AML-193 (cell line): ENCODE measurements at regions not wholly inside any gene's neighbourhood (a gene's known extent, or its start where the extent isn't known, plus 50 kb on each side); places are given as distances from the start of the nearest gene placed in this dataset.
"Not testable (repeated sequence)": the region's sequence is repeated elsewhere in the genome, so short reads cannot be mapped to it uniquely, and the experiment has no call there.

Experiments used
- DNase-seq, 2 experiments: peaks; one replicate each; lab custom pipeline; 2025; lab: John Stamatoyannopoulos, UW

- no peak for DNase-seq
Measured at GRCh38 chr5:148880197-148880596, 53.8 kb downstream of the ADRB2 start.

DNA sequence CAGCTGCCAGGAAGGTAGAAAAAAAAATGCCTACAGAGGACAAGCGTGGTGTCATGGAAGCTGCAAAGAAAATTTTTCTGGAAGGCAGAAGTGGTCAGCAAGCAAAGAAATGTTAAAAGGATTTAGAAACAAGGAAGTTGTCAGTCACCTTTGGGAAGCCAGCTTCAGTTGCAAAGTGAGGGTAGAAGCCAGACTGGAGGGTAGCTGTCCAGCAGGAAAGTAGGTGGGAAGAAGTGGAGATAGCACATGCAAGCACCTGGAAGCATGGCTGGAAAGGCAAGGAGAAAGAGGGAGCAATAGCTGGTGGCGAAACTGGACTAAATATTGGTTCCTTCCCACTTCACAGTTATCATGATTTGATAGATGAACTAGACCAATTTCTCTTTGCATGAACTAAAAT lies 54.3 kb downstream of the ADRB2 start:
- DNase-seq: peak in 1 of 2 experiments; percentile 16

GRCh38 chr5:148882332-148882731 lies 55.9 kb downstream of the ADRB2 start:
- peak; percentile 37 to 71 for DNase-seq

DNA sequence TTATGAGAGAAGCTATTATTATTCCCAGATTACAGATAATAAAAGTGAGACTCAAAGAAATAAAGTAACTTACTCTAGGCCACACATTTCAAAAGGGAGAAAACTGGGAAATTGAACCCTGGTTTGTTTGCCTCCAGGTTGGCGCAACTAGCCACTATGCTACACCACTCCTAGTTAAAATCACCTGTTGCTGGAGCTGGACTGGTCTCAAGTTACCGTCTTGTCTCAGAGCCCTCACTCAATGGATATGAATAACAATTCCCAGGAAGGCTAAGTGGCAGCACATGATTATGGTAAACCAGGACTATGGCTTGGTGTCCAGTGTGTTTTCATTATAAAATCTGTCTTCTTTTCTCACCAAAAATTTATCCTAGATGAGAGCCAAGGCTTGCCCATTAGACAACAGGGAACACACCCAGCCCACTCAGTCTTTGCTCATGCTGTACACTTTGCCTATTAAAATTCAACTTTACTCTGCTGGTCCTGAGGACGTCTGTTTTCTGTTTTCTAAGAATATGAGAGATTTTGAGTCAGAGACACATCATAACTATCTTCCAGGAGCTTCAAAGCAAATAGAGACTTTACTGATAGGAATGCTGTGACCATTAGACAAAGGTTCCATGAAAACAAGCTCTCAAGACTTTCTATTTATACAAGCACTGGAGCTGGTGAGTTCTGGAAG lies 58.1 kb downstream of the ADRB2 start:
- no peak for DNase-seq

DNA sequence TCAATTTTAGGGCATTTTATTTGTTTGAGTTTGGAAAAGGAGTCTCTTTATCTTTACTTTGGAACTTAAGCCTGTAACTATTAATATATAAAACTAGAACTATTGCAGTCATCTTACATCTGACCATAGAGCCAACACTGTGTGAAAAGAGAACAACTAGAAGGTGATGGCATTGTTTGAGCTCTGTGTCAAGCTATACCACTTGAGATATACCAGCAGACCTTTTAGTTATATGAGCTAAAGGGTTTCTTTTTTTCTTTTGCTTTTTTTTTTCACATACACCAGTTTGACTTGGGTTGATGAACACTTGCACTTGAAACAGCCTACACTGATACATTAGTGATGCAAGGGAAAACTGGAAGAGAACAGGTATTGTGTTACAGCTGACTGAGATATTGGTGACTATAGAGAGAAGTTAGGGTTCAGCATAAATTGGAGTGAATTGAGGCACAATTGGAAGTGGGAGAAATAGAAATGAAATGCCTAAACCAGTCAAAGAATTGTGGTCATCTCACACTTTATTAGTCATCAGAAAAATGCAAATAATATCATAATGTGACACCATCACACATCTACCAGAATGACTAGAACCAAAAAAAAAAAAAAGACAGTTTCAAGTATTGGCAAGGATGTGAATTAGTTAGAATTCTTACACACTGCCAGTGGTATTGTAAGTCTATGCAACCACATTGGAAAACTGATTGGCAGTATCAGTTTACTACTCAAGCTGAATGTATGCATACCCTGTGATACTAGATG lies 60.9 kb downstream of the ADRB2 start:
- no peak for DNase-seq

GRCh38 chr5:148889936-148890335 lies 63.5 kb downstream of the ADRB2 start:
- not testable (repeated sequence) for DNase-seq

DNA sequence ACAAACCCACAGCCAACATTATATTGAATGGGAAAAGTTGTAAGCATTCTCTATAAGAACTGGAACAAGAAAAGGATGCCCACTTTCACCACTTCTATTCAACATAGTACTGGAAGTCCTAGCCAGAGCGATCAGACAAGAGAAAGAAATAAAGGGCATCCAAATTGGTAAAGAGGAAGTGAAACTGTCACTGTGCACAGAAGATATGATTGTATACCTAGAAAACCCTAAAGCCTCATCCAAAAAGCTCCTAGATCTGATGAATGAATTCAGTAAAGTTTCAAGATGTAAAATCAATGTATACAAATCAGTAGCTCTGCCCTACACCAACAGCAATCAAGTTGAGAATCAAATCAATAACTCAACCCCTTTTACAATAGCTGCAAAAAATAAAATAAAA lies 69.0 kb downstream of the ADRB2 start:
- DNase-seq: not testable (repeated sequence)

DNA sequence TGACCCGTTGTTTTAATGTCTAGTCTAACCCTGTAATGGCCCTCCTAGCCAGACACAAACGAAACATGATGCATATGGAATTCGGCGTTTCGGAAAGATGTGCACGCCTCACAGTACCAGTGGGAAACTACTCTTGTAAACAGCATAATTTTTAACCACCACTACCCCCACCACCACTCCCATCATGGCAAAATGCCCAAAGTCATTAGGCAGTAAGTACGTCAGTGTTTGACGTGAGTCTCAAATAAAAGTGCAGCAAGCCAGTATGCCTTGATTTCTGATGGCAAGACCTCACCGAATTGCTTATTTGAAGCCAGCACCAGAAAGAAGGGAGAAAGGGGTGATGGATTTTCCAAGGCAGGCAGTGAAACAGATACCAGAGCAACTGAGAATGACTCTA lies 71.4 kb downstream of the ADRB2 start:
- no peak for DNase-seq

GRCh38 chr5:148898413-148899075 lies 72.1 kb downstream of the ADRB2 start:
- no peak for DNase-seq

- DNase-seq: no peak
Measured at GRCh38 chr5:148899993-148900392, 73.6 kb downstream of the ADRB2 start.

DNA sequence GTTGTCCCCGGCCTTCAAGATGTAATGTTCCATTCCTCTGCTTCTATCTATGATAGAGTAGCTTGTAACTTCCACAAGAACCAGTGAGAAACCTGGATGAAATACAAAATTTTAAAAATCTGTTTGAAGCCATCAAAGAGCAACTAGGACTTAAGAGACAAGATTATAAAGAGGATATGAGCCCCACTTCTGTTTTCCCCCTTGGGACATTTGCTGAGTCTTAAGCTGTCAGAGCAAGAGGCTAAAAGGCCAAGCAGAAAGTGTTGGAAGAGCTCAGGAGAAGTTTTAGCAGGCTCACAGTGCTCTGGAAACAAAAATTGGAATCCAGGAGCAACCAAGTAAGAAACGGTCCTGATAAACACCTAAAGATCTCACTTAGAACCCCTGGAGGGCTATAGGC lies 76.1 kb downstream of the ADRB2 start:
- no peak for DNase-seq

- DNase-seq: no peak
Measured at GRCh38 chr5:148903587-148903986, 77.2 kb downstream of the ADRB2 start.

- no peak for DNase-seq
Measured at GRCh38 chr5:148904440-148904839, 78.0 kb downstream of the ADRB2 start.

DNA sequence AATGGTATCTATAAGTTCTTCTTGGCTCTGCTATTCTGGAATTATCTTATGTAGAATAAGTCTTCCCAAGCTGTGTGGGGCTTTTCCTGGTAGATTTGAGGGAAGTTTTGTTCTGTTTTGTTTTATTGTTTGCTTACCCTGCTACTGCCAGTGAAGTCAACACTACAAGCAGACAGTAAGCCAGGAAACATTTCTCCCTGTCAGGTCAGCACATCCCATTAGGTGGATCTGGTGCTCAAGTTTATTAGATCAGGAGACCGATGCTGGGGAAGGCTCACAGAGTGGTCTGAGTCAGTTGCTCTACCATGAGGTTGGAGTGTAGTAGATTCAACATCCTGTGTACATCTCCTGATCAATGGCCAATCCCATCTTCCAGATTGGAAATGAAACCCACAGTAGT lies 79.1 kb downstream of the ADRB2 start:
- DNase-seq: no peak

GRCh38 chr5:148906968-148907367 lies 80.6 kb downstream of the ADRB2 start:
- DNase-seq: no peak

DNA sequence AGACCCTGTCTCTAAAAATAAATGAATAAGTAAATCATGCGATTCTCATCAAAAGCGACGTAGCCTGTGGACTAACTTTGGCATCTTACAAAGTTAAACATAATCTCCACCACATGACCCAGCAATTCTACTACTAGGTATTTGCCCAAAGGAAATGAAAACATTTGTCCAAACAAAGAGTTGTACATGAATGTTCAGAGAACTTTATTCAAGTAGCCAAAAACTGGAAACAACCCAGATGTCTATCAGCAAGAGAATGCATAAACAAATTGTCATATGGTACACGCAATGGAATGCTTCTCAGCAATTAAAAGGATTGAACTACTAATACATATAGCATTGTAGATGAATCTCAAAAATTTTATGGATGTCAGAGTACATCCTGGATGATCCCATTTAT lies 82.6 kb downstream of the ADRB2 start:
- DNase-seq: no peak

- DNase-seq: no peak
Measured at GRCh38 chr5:148909766-148910165, 83.4 kb downstream of the ADRB2 start.

DNA sequence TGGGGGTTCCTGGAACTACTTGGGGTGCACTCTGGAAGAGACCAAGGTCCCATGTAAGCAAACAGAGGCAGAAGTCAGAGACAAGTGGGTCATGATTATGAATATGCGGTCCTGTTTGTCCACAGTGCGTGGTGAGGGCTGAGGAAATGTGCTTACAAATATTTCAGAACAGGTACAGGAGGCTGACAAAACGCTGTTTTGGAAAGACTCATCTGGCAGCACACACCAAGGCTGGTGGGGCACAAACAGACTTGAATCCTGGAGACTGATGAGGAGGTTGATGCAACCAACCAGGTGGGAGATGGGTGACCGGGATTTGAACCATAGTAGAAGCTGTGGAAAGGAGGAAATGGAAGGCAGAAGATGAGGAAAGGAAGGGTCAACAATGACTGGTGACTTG lies 83.8 kb downstream of the ADRB2 start:
- DNase-seq: no peak

GRCh38 chr5:148910686-148911361 lies 84.4 kb downstream of the ADRB2 start:
- no peak for DNase-seq

DNA sequence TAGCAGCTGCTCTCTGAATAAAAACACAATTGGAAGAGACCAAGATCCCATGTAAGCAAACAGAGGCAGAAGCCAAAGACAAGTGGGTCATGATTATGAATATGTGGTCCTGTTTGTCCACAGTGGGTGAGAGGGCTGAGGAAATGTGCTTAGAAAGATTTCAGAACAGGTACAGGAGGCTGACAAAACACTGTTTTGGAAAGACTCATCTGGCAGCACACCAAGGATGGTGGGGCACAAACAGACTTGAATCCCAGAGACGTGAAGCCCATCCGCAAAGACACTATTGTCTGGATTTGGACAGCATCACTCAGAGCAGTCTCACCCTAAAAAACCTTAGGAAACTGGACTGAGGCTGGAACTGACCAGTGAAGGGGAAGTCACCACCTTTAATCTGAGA lies 85.0 kb downstream of the ADRB2 start:
- DNase-seq: no peak

DNA sequence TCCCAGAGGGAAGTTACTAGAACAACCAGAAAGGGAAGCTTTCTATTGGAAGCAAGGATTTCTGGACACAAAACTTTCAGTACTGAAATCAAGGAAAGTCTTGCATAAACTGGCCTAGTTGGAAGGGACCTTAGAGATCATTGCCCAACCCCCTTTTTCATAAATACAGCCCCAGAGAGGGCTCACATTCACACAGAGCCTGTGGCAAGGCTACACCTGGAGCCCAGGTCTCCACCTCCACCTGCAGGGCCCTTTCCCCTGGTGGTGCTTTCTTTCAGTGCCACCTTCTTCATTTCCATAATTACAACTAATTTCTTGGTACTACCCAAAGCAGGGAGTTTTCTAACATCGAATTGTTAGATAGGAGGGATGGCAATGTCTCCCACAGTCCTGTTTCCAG lies 85.7 kb downstream of the ADRB2 start:
- DNase-seq: no peak

DNA sequence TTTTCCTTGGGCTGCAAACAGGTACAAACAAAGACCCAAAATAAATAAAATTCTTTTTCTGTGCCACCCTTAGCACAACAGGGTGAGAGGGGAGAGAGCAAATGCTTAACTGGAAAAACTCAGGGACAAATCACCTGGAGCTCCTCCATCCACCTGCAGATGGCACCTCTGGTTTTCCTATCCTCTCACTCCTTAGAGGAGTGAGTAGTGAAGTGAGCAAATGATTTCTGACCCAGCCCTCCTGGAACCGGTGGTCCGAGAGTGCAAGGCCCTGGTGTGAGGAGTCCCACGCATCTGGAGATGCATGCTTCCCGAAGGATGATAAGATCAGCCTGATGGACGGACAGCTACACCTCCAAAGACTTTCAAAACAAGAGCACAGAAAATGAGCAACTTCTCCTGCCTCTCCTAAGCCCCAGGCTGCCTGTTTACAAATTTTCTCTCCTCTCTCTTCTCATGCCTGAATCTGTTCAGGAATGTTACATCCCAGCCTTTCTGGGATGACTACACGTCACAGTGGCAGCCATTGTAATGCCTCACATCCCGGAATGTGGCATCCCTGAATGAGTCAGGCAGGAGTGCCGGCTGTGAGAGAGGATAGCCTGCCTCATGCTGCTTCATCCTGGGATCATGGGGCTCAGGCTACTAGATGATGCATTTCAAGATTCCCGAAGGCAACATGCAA lies 86.4 kb downstream of the ADRB2 start:
- DNase-seq: no peak
